ENCODE measurements at regions not wholly inside any gene's neighbourhood (a gene's known extent, or its start where the extent isn't known, plus 50 kb on each side); places are given as distances from the start of the nearest gene placed in this dataset.

- Histone ChIP-seq H3K27ac (replicated peaks) (no peak overlapping the region), H3K27me3 (ENCODE audit: insufficient read depth, poor library complexity, severe bottlenecking) (no peaks in the 10 kb centered on the region), H3K4me3 (replicated peaks; ENCODE audit: insufficient read depth, low read length) (no peak overlapping the region)
- no peak for DNase-seq (ENCODE audit: low read depth in 1 of 2, low spot score in 1 of 2)
- TF ChIP-seq REST (IDR thresholded peaks at IDR 0.05; ENCODE audit: insufficient replicate concordance, low read depth) (no peak), SPI1 (IDR thresholded peaks at IDR 0.05; ENCODE audit: borderline replicate concordance, low read depth) (no peak), CTCF (IDR thresholded peaks at IDR 0.05; ENCODE audit: insufficient read depth, low read length) (no peak)
Measured at GRCh38 chr3:82132210-82133069, 371.0 kb upstream of the GBE1 start.

- Histone ChIP-seq H3K4me3 (replicated peaks; ENCODE audit: insufficient read depth, low read length) (no peak overlapping the region), H3K27ac (replicated peaks) (peak overlapping the region; percentile 68), H3K27me3 (ENCODE audit: insufficient read depth, poor library complexity, severe bottlenecking) (no peaks in the 10 kb centered on the region)
- TF ChIP-seq POLR2AphosphoS5 (IDR thresholded peaks at IDR 0.05; ENCODE audit: low read depth): peak; percentile 16; the same call in 1 of the 2 replicates
- peak; percentile 91 for TF ChIP-seq SPI1 (IDR thresholded peaks at IDR 0.05; ENCODE audit: borderline replicate concordance, low read depth)
- TF ChIP-seq CTCF (IDR thresholded peaks at IDR 0.05; ENCODE audit: insufficient read depth, low read length): no peak
- TF ChIP-seq REST (IDR thresholded peaks at IDR 0.05; ENCODE audit: insufficient replicate concordance, low read depth): no peak
- TF ChIP-seq GABPA (IDR thresholded peaks at IDR 0.05; ENCODE audit: low read depth): 0 out of 2 replicates have a peak, but pooled peaks have one; percentile 7
- peak; percentile 15 to 76 for DNase-seq (ENCODE audit: low read depth in 1 of 2, low spot score in 1 of 2)
Measured at GRCh38 chr3:82130046-82130445, 368.6 kb upstream of the GBE1 start.

GRCh38 chr3:82129221-82129801 lies 367.9 kb upstream of the GBE1 start:
- Histone ChIP-seq H3K27ac (replicated peaks) (peak overlapping the region; percentile 68), H3K4me3 (replicated peaks; ENCODE audit: insufficient read depth, low read length) (no peak overlapping the region), H3K27me3 (ENCODE audit: insufficient read depth, poor library complexity, severe bottlenecking) (no peaks in the 10 kb centered on the region)
- no peak for TF ChIP-seq POLR2AphosphoS5 (IDR thresholded peaks at IDR 0.05; ENCODE audit: low read depth)
- no peak for TF ChIP-seq CTCF (IDR thresholded peaks at IDR 0.05; ENCODE audit: insufficient read depth, low read length)
- TF ChIP-seq GABPA (IDR thresholded peaks at IDR 0.05; ENCODE audit: low read depth): no peak
- no peak for TF ChIP-seq REST (IDR thresholded peaks at IDR 0.05; ENCODE audit: insufficient replicate concordance, low read depth)
- TF ChIP-seq SPI1 (IDR thresholded peaks at IDR 0.05; ENCODE audit: borderline replicate concordance, low read depth): no peak
- no peak for DNase-seq (ENCODE audit: low read depth in 1 of 2, low spot score in 1 of 2)

Measured in HL-60 (cell line).